IMR-90 (cell line): ENCODE measurements at regions not wholly inside any gene's neighbourhood (a gene's known extent, or its start where the extent isn't known, plus 50 kb on each side); places are given as distances from the start of the nearest gene placed in this dataset.

Experiments
- ATAC-seq: fragments of 200-7000 bp; cut with Tn5 transposase; 2 replicates; pipeline ENCODE4 v1.9.1; 2020; ENCODE audit warnings: low read depth, mild to moderate bottlenecking, moderate library complexity
- BruUV-seq: library from RNA; stranded (reverse); fragments of 400-500 nt; replicated peaks from 2 replicates; lab custom pipeline; 2021; lab: Mats Ljungman, UMichigan
- CTCF ChIA-PET: fragments of 300-600 bp; formaldehyde crosslinking; extraction: SDS; loops from one replicate; lab custom pipeline; 2021; ENCODE audit warnings: antibody characterized with exemption; lab: Yijun Ruan, JAX
- POLR2A ChIA-PET: fragments of 300-600 bp; sonication (Branson Sonifier 250); formaldehyde crosslinking; loops from one replicate; lab custom pipeline; 2022; ENCODE audit warnings: antibody characterized with exemption; ENCODE audit not compliant: unreplicated experiment; lab: Charles Lee
- DNase-seq: peaks from one replicate; pipeline ENCODE4 v3.0.0; 2013
- H2AFZ ChIP-seq: replicated peaks from 2 replicates; pipeline ENCODE3; 2013; ENCODE audit warnings: low read length, mild to moderate bottlenecking; ENCODE audit not compliant: poor library complexity
- H2AK5ac ChIP-seq: 2 replicates; pipeline ENCODE4 v1.6.1; 2013; ENCODE audit warnings: low read depth, low read length, inconsistent platforms
- H2AK9ac ChIP-seq: replicated peaks from 2 replicates; pipeline ENCODE3; 2013; ENCODE audit warnings: mild to moderate bottlenecking, low read depth, low read length, moderate library complexity; ENCODE audit not compliant: poor library complexity
- H2BK120ac ChIP-seq: 2 replicates; pipeline ENCODE4 v1.6.1; 2013; ENCODE audit warnings: low read depth, low read length, inconsistent platforms
- H2BK15ac ChIP-seq: 3 replicates; pipeline ENCODE4 v1.6.1; 2013; ENCODE audit warnings: low read depth, low read length, inconsistent platforms
- H2BK20ac ChIP-seq: 2 replicates; pipeline ENCODE4 v1.6.1; 2013; ENCODE audit warnings: low read depth, mild to moderate bottlenecking, inconsistent platforms, low read length, moderate library complexity
- H2BK5ac ChIP-seq: 2 replicates; pipeline ENCODE4 v1.6.1; 2013; ENCODE audit warnings: mild to moderate bottlenecking, low read depth, low read length, inconsistent platforms; ENCODE audit not compliant: poor library complexity, severe bottlenecking
- H3K14ac ChIP-seq: replicated peaks from 2 replicates; pipeline ENCODE4 v1.6.1; 2013; ENCODE audit warnings: low read depth, low read length, inconsistent platforms
- H3K18ac ChIP-seq: 2 replicates; pipeline ENCODE4 v1.6.1; 2013; ENCODE audit warnings: low read depth, low read length, control low read depth
- H3K23ac ChIP-seq: 2 replicates; pipeline ENCODE4 v1.6.1; 2013; ENCODE audit warnings: low read depth, low read length, inconsistent platforms
- H3K27ac ChIP-seq: 2 replicates; pipeline ENCODE4 v1.5.1; 2013; ENCODE audit warnings: mild to moderate bottlenecking, control low read depth, low read length; ENCODE audit not compliant: insufficient read depth
- H3K27me3 ChIP-seq: 2 replicates; pipeline ENCODE4 v1.6.1; 2013; ENCODE audit warnings: low read length; ENCODE audit not compliant: control insufficient read depth, insufficient read depth
- H3K36me3 ChIP-seq: 2 replicates; pipeline ENCODE4 v1.6.1; 2013; ENCODE audit warnings: low read length, mixed read lengths; ENCODE audit not compliant: control insufficient read depth, insufficient read depth
- H3K4ac ChIP-seq: 2 replicates; pipeline ENCODE4 v1.6.1; 2013; ENCODE audit warnings: low read depth, low read length, inconsistent platforms
- H3K4me1 ChIP-seq: 2 replicates; pipeline ENCODE4 v1.6.1; 2013; ENCODE audit warnings: low read length, mixed read lengths; ENCODE audit not compliant: control insufficient read depth, insufficient read depth
- H3K4me2 ChIP-seq: 2 replicates; pipeline ENCODE4 v1.6.1; 2013; ENCODE audit warnings: low read depth, mild to moderate bottlenecking, control low read depth, low read length, moderate library complexity
- H3K4me3 ChIP-seq: 2 replicates; pipeline ENCODE4 v1.5.1; 2013; ENCODE audit warnings: low read depth, mild to moderate bottlenecking, control low read depth, low read length, moderate library complexity; ENCODE audit not compliant: insufficient read depth
- H3K56ac ChIP-seq: 2 replicates; pipeline ENCODE4 v1.6.1; 2013; ENCODE audit warnings: low read length, inconsistent platforms; ENCODE audit not compliant: insufficient read depth; ENCODE audit errors: extremely low read depth
- H3K79me1 ChIP-seq, 2 experiments: 2 replicates each; pipeline ENCODE4 v1.6.1; 2013; ENCODE audit warnings: low read length in 2 of 2, inconsistent platforms in 1 of 2, low read depth in 1 of 2
- H3K9ac ChIP-seq: 2 replicates; pipeline ENCODE4 v1.6.1; 2013; ENCODE audit warnings: low read depth, low read length, control low read depth
- H3K9me1 ChIP-seq: 2 replicates; pipeline ENCODE4 v1.6.1; 2013; ENCODE audit warnings: low read length, inconsistent platforms; ENCODE audit not compliant: insufficient read depth
- H3K9me3 ChIP-seq: 2 replicates; pipeline ENCODE4 v1.6.1; 2013; ENCODE audit warnings: low read length; ENCODE audit not compliant: control insufficient read depth, insufficient read depth
- H4K20me1 ChIP-seq: 2 replicates; pipeline ENCODE4 v1.6.1; 2013; ENCODE audit warnings: low read length, inconsistent platforms; ENCODE audit not compliant: insufficient read depth
- H4K5ac ChIP-seq: 2 replicates; pipeline ENCODE4 v1.6.1; 2013; ENCODE audit warnings: mild to moderate bottlenecking, low read depth, low read length, control low read depth
- H4K8ac ChIP-seq, 2 experiments: 2 replicates each; pipeline ENCODE4 v1.6.1; 2013; ENCODE audit warnings: low read depth in 2 of 2, low read length in 2 of 2, control low read depth in 1 of 2, inconsistent platforms in 1 of 2
- H4K91ac ChIP-seq: 2 replicates; pipeline ENCODE4 v1.6.1; 2013; ENCODE audit warnings: low read depth, low read length, inconsistent platforms; ENCODE audit not compliant: insufficient read depth
- BHLHE40 ChIP-seq: fragments of 150-350 bp; IDR thresholded peaks from 2 replicates; pipeline ENCODE4 v1.6.1; 2016; ENCODE audit warnings: mild to moderate bottlenecking, low read depth, low read length
- CEBPB ChIP-seq: IDR thresholded peaks from 2 replicates; pipeline ENCODE4 v1.6.1; 2012; ENCODE audit warnings: low read depth, low read length, improper control_type of control experiment
- CHD1 ChIP-seq: IDR thresholded peaks from 2 replicates; pipeline ENCODE4 v1.6.1; 2012; ENCODE audit warnings: low read depth, low read length, improper control_type of control experiment
- CTCF ChIP-seq: conservative IDR thresholded peaks from 2 replicates; pipeline ENCODE4 v1.5.1; 2012; ENCODE audit warnings: mild to moderate bottlenecking, low read depth, low read length, improper control_type of control experiment
- ELK1 ChIP-seq: fragments of 150-350 bp; IDR thresholded peaks from 2 replicates; pipeline ENCODE4 v1.6.1; 2016; ENCODE audit warnings: low read depth, mild to moderate bottlenecking, low read length, moderate library complexity, borderline replicate concordance
- FOS ChIP-seq: fragments of 150-350 bp; IDR thresholded peaks from 2 replicates; pipeline ENCODE4 v1.6.1; 2016; ENCODE audit warnings: low read depth, low read length
- MAFK ChIP-seq: IDR thresholded peaks from 2 replicates; pipeline ENCODE4 v1.6.1; 2012; ENCODE audit warnings: low read depth, low read length, improper control_type of control experiment
- MAZ ChIP-seq: IDR thresholded peaks from 2 replicates; pipeline ENCODE4 v1.6.1; 2012; ENCODE audit warnings: low read depth, mild to moderate bottlenecking, low read length, improper control_type of control experiment, moderate library complexity, borderline replicate concordance
- MXI1 ChIP-seq: IDR thresholded peaks from 2 replicates; pipeline ENCODE4 v1.6.1; 2012; ENCODE audit warnings: low read depth, mild to moderate bottlenecking, low read length, moderate library complexity, borderline replicate concordance
- NFE2L2 ChIP-seq: fragments of 150-350 bp; IDR thresholded peaks from 2 replicates; pipeline ENCODE4 v1.6.1; 2016; ENCODE audit warnings: low read depth, mild to moderate bottlenecking, low read length
- POLR2A ChIP-seq: IDR thresholded peaks from 2 replicates; pipeline ENCODE4 v1.6.1; 2012; ENCODE audit warnings: mild to moderate bottlenecking, low read depth, low read length
- RAD21 ChIP-seq: IDR thresholded peaks from 2 replicates; pipeline ENCODE4 v1.6.1; 2012; ENCODE audit warnings: low read length, improper control_type of control experiment
- RCOR1 ChIP-seq: IDR thresholded peaks from 2 replicates; pipeline ENCODE4 v1.6.1; 2012; ENCODE audit warnings: mild to moderate bottlenecking, low read length, improper control_type of control experiment; ENCODE audit not compliant: insufficient replicate concordance
- RFX5 ChIP-seq: IDR thresholded peaks from 2 replicates; pipeline ENCODE4 v1.8.0; 2012; ENCODE audit warnings: low read depth, mild to moderate bottlenecking, low read length, moderate library complexity
- SMC3 ChIP-seq: fragments of 150-350 bp; IDR thresholded peaks from 2 replicates; pipeline ENCODE4 v1.6.1; 2016; ENCODE audit warnings: low read depth, mild to moderate bottlenecking, antibody characterized with exemption, low read length, moderate library complexity
- USF2 ChIP-seq: fragments of 150-350 bp; IDR thresholded peaks from 2 replicates; pipeline ENCODE4 v1.6.1; 2017; ENCODE audit warnings: mild to moderate bottlenecking, antibody characterized with exemption, low read length, low read depth
- WGBS, 2 experiments: methylation state at CpG; one replicate each; pipeline versions ENCODE4 v1.1.5 to v1.1.7; 2013; ENCODE audit warnings: missing lambda C conversion rate in 2 of 2; ENCODE audit not compliant: insufficient read length in 1 of 2; ENCODE audit errors: extremely low coverage in 2 of 2; 5-methylcytosine and 5-hydroxymethylcytosine counted together
- dilution Hi-C: fragments of 300-500 bp; cut with HindIII; formaldehyde crosslinking; loops from one replicate; pipeline ENCODE4 v1.14.3; 2018; ENCODE audit warnings: low sequenced_read_pairs; ENCODE audit not compliant: unreplicated experiment
- in situ Hi-C: fragments of 300-500 bp; cut with MboI; formaldehyde crosslinking; loops from 3 replicates; pipeline ENCODE4 v1.14.3; 2019; ENCODE audit warnings: low sequenced_read_pairs, inconsistent platforms, mixed read lengths
- intact Hi-C: fragments of 100-400 bp; cut with micrococcal nuclease; formaldehyde crosslinking; loops from 2 replicates; pipeline ENCODE4 v1.10.0; 2022

DNA sequence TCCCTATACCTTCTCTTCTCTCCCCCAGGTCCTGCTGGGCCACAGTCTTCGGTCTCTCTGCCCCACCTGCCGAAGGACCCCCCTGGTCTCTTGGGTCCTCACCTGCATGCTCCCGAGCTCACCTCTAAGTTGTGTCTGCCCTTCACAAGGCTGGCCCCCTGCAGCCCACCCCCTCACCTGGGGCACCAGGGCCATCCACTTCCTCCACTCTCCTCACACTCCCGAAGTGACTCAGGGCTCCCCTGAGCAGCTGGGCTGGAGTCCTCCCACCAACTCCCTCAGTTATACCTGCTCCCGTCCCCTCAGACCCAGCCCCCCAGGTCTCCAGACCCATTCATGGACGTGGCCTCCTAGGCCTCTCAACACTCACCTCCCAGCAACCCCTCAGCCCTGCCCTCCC, 822.0 kb downstream of the KCNJ18 start:
- Histone ChIP-seq H4K20me1 (no peaks in the 10 kb centered on the region), H3K4me3 (no peak overlapping the region), H2BK20ac (no peak overlapping the region), H4K8ac (no peak overlapping the region), H3K4me2 (no peak overlapping the region), H2AK9ac (no peak overlapping the region), H2BK5ac (no peak overlapping the region), H3K23ac (no peak overlapping the region), H2BK120ac (no peak overlapping the region), H3K56ac (no peak overlapping the region), H3K4ac (no peak overlapping the region), H3K27me3 (no peaks in the 10 kb centered on the region), H3K9me3 (peaks cover 22% of the 10 kb centered on the region), H4K91ac (no peak overlapping the region), H2AK5ac (no peak overlapping the region), H3K18ac (no peak overlapping the region), H3K4me1 (no peaks in the 10 kb centered on the region), H4K5ac (no peak overlapping the region), H2AFZ (no peak overlapping the region), H3K79me1 (no peaks in the 10 kb centered on the region), H3K27ac (no peak overlapping the region), H3K14ac (no peak overlapping the region), H3K36me3 (no peaks in the 10 kb centered on the region), H2BK15ac (no peak overlapping the region), H3K9ac (no peak overlapping the region), H3K9me1 (no peaks in the 10 kb centered on the region)
- no peak for DNase-seq
- no peak for ATAC-seq
- no peak for TF ChIP-seq CHD1
- no peak for TF ChIP-seq RCOR1
- TF ChIP-seq CTCF: no peak
- TF ChIP-seq MXI1: no peak
- no peak for TF ChIP-seq ELK1
- TF ChIP-seq USF2: no peak
- no peak for TF ChIP-seq NFE2L2
- no peak for TF ChIP-seq BHLHE40
- TF ChIP-seq RFX5: no peak
- TF ChIP-seq MAZ: no peak
- no peak for TF ChIP-seq FOS
- no peak for TF ChIP-seq MAFK
- no peak for TF ChIP-seq POLR2A
- TF ChIP-seq SMC3: no peak
- TF ChIP-seq RAD21: no peak
- TF ChIP-seq CEBPB: no peak
- ChIA-PET POLR2A (no interaction called here), CTCF (no interaction called here)
- in situ Hi-C loops (no loop called here), dilution Hi-C loops (no loop called here), intact Hi-C loops (no loop called here)
- no TSS peak for BruUV-seq
- WGBS, 2 experiments: 57% methylated on average over 1 of the region's 6 CpGs; no CpG with 5 or more reads in 1 of the 2 experiments
